HG03460 (cell line): ENCODE measurements at regions not wholly inside any gene's neighbourhood (a gene's known extent, or its start where the extent isn't known, plus 50 kb on each side); places are given as distances from the start of the nearest gene placed in this dataset.

Experiments used
- ATAC-seq: cut with Tn5 transposase; IDR thresholded peaks from one replicate; pipeline ENCODE4 v1.9.1; 2021; ENCODE audit not compliant: unreplicated experiment

DNA sequence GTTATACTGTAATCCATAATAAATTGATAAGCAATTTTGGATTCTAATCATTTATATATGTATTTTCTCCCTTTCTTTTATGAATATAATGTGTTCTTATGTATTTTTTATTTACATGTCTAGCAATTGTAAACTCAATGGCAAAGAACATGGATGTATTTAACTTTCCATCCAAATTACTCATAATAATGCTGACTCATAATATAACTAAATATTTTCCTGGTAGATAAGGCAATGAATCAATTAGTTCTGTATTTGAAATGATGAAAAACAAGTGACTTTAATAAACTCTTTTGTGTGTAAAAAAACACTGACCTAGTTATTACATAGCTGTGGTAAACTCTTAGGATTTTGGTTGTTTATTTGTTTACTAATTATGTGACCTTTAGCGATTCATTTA, 211.2 kb downstream of the DTHD1 start:
- ATAC-seq: no peak

DNA sequence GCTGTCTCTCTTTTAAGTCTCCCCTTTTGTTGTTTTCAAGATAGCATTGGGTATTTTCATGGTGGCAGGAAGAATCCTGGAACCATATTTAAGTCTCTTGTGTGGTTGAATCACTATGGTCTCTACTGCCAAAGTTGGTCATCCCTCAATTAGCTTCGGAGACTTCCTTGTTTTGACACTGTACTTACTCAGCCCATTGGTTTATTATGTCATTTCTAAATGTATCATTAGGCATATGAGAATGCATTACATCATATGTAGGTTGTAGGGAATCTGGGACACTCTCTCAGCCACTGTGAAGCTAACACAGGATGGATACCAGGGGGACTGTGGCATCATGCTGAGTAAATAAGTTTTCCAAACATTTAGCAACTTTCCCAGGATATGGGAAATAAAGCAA, 211.8 kb downstream of the DTHD1 start:
- ATAC-seq: no peak

DNA sequence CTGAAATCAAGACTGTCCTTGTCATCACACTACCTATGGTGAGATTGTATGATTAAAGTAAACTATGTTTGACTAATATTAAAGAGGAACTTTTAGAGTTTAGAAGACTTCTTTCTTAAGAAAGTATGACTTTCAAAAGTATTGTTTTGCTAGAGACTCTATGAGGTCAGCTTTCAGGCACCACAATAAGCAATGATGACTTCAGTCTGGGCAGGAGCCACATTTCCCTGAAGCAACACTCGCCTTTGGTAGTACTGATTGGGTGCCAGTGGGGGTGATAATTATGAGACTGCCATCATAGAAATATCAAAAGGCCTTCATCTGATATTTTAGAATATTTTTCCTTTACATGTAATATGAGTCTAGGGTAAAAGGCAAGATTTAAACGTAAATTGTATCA, 212.6 kb downstream of the DTHD1 start:
- no peak for ATAC-seq

DNA sequence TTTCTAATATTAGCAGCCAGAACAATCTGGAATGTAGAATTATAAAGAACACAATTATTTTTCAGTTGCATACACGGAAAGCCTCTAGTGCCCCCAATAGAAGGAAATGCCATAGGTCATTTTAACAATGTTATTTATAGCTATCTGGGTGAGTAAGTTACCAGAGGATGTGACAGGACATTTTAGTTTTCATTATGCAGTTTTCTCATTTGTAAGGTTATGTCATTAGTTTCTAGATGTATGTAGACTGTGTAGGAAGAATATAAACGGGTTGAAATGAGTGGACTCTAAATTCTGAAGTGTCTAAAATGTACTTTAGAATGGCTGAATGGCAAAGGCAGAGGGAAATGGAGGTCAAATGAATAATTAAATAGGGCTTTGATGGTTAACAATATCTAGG, 213.3 kb downstream of the DTHD1 start:
- no peak for ATAC-seq

DNA sequence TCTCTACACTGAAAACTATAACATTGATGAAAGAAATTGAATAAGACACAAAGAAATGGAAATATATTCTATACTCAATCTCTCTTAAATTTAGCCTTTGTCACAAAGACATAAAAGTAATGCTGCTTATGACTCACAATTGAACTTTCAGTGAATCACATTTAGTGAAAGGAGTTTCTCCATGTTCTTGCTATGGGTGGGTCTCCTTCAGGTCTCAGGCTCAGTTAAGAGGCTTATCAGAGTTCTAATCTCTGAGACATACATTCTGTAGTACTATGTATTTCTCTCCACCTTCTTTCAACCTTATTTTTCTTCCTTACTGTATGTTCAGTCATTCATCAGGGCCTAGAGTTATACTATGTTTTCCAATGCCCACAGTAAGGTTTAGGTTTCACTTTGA, 220.9 kb downstream of the DTHD1 start:
- no peak for ATAC-seq

DNA sequence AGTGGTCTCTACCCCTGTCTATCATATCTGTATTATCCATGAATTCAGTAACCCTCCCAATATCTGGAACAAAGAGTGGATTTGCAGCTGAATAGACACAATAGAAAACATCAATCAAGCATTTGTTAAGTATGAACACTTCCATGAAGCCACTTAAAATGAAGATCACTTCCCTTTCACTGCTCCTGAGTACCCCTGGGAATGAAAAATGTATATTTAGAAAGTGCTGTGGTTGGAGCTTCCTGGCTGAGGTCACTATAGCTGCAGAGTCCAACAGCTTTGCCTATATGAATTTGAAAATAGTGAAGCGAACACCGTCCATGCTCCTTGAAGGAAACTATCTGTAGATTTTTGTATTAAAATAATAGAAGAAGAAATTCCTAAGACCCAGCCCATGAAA, 227.0 kb downstream of the DTHD1 start:
- no peak for ATAC-seq

DNA sequence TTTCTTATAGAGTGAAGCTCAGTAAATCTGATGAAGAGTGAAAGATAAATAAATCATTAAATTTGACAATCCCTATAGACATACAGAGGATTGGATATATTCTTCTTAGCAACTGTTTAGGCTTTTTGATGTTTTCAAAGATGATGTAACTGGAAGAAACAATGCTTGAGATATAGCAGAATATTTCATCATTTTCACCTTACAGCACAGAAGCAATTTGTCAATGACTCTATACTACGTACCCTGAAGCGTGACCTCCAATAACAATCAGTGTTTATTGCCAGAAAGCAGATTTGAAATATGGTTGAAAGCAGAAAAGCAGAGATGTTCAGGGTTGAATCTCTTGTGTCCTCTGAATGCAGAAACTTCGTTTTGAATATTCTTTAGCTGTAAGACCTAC, 228.4 kb downstream of the DTHD1 start:
- ATAC-seq: no peak

DNA sequence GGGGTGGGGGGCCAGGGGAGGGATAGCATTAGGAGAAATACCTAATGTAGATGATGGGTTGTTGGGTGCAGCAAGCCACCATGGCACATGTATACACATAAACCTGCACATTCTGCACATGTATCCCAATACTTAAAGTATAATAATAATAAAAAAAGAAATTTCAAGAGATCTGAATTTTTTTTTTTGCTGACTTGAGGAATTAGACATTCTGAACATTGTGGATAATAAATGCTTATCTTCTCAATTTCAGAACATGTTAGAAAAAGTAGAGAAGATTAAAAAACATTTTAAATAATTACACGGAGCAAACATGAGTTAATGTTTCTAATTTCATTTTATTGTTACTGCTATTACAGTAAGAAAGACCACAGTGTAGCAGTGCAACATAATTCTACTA, 230.4 kb downstream of the DTHD1 start:
- no peak for ATAC-seq

DNA sequence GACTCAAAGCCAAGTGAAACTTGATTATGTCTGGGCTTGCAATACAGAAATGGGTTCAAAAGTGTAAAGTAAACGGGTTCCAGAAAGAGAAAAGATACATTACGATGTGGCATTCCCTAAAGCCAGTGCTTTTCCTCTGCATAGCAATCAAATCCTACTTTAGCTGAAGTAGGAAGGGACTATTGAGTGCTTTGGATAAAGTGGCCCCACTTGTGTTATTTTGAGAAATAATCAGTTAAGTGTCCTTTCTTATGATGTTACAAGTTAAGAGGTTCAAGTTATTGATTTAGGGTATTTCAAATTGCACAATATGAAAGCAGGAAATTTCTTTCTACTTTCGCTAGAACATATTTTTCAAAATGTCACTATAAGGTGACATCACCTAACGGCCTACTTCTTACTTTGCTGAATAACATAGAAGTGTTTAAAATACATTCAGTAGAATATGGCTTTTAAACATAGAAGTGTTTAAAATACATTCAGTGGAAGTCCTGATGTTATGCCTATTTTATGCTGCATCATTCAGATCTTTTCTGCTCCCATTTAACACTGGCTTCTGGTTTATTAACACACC, 235.2 kb downstream of the DTHD1 start:
- ATAC-seq: no peak

DNA sequence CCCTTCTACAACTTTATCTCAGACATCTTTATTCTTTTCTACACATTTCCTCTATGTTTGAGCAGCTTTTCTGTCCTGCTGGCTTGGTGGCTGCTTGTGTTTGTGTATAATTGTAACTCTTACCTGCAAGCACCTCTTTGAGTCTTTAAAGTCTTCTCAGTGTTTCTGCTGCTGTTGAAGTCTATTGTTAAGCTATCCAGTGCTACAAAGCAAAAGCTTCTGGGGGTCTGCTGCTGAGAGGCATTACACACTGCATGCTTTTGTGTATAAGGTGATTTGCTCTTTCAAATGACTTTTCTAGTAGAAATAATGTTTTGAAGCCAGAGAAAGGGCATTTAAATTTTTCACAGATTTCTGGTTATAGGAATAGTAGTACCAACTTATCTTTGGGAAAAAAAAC, 241.8 kb downstream of the DTHD1 start:
- ATAC-seq: no peak

DNA sequence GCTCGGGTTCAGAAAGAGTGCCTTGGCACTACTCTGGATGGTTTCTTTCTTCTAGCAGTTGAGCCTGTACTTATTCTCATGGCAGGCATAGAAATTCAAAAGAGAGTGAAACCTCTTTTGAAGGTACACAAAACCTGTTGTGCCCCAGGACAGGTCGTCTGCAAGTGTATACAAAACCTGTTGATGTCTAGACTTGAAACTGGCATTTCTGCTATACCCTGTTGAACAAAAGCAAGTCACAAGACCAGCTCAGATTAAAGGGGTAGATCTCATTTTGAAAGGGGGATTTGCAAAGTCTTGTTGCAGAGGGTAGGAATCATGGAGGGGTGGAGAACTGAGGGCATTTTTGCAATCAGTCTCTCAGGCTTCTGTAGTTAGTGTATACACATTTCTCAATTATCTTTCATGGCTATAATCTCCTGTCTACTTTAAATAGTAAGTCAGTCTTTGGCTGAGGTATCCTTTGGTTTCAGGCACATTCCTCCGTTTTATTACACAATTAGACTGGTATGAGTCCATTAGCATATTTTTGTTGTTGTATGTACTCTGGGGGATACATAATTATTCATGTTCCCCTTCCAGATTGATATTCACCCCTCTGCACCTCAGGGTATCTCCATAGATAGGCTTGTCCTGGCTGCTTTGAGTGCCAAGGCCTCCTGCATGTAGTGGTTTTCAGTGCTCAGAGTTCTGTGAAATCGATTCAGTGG, 251.4 kb downstream of the DTHD1 start:
- no peak for ATAC-seq

DNA sequence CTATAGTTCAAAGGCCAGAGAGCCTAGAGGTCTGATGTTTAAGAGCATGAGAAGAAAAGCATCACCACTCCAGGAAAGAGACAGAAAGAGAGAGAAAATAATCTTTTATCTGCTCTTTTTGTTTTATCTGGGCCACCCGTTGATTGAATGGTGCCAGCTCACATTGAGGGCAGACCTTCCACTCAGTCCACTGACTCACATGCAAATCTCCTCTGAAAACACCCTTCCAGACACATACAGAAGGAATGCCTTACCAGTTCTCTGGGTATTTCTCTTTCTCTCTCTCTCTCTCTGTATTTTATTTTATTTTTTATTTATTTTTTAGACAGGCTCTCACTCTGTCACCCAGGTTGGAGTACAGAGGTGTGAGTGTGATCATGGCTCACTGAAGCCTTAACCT, 252.5 kb downstream of the DTHD1 start:
- ATAC-seq: no peak

DNA sequence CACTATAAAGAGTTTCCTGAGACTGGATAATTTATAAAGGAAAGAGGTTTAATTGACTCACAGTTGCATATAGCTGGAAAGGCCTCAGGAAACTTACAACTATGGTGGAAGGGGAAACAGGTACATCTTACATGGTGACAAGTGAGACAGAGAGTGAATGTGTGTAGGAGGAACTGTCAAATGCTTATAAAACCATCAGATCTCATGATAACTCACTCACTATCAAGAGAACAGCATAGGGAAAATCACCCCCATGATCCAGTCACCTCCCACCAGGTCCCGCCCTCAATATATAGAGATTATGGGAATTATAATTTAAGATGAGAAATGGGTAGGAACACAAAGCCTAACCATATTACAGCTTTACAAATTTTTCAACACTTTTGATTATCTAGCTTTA, 266.0 kb downstream of the DTHD1 start:
- no peak for ATAC-seq

DNA sequence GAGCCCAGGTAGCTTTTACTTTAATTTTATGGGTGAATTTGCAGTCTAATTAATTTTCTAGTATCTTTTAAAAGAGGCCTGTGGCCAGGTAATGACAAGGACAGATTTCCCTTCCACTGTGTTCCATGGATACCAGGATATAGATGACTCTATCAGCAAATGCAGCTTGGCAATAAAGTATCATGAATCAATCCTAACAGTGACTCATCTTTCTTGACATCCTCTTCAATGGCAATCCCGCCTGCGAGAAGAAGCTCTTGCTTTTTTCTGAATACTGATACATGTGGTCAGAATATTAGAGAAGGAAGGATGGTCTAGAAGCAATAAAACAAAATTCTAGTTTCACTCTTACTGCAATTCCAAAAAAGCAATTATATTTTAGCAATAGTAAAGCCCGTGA, 267.8 kb downstream of the DTHD1 start:
- ATAC-seq: no peak

DNA sequence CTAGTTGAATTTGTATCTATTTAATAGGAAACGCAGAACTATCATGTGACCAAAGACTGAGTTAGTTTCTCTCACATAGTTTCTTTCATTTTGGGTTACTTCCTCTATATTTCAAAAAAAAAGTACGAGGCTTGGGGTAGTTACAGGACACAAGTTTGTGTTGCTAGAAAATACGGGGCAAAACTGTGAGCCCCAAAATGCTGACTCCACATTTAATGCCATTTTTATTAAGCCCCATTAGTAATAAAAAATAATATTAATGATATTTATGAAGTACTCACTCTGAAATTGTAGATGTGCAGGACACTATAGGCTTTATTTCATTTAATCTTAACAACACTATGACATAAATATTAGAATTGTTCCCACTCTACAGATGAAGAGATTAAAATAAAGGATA, 268.6 kb downstream of the DTHD1 start:
- no peak for ATAC-seq

DNA sequence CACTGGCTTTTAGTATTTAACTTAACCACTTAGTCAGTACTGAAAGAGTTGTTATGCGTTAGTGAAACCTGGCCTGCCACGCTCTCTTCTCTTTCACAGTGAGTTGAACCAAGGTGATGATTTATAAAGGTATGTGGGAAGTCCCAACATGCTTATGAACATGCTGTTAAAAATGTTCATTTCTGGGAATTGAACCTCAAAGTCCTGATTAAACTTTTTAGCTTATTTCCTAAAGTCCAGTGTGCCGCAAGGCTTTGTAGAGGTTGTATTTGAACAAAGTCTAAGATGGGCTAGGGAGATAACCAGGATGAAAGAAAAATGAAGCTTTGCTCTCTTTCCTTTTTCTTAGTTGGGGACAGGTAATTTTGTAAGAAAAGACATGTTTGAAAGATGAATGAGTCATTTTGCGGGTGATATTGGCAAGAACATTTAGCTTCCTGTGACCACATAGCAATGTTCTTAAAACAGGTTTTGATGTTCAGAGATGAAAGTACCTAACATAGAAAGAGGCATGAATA, 270.3 kb downstream of the DTHD1 start:
- peak; percentile 91 for ATAC-seq

DNA sequence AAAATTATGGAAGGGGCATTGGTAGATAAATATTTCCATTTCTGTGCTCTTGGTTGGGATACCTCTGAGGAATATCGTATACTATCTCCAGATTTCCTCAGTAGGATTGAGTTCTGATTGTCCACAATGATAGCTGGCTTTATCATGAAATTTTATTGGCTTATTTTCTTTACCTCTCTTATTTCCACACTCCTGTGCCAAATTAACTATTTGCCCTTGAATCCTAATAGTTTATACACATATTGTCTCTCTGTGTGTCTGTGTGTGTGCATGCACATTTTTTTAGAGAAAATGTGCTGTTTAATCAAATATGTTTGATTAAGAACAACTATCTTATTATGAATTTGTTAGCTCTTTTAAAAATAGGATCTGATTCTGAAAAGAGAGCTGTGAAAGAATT, 271.6 kb downstream of the DTHD1 start:
- ATAC-seq: no peak

DNA sequence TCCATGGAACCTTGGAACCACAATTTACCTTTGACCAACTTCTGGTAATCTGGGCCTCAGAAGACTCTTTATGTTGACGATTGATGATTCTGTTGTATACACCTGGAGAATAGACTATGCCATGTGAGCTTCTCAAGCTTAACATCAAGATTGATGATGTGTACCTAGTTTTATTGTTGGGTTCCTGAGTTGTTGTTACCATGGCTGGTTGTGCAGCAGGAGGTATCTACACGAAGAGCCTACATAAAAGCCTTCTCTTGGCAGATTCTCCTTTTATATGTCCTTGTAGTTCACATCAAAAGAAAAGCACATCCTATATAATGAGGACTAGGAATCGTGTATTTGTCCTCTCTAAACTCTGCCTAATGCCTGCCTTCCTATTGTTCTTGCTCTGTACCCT, 272.0 kb downstream of the DTHD1 start:
- no peak for ATAC-seq

DNA sequence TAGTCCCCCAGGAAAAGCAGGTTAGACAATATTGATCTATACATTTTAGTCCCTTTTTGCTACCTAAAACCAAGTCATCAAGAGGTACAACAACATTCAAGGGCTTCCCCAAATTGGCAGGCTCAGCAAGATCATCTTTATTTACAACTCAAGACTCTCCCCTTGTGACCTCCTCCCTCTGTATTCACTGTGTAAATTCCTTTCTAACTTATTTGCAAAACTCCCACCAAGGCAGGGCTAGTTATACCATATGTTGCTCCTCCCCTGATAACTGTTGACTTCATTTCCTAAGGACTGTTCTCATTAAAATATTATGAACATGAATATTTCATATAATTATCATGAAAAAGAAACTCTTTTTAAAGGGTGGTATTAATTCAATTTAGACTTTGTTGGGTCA, 275.6 kb downstream of the DTHD1 start:
- no peak for ATAC-seq

DNA sequence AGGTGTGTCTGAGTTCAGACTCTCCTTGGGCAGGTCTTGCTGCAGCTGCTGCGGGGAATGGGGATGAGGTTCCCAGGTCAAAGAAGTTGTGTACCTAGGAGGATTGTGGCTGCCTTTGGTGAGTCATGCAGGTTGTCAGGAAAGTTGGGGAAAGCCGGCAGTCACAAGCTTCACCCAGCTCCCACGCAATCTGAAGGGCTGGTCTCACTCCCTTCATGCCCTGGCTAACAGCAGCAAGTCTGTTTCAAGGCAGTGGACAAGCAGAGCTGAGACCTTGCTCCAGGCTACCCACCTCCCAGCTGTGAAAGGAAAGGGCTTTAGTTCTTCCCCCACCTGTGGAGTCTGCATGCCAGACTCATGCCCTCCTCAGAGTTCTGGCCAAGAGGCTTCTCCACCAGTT, 287.2 kb downstream of the DTHD1 start:
- no peak for ATAC-seq

DNA sequence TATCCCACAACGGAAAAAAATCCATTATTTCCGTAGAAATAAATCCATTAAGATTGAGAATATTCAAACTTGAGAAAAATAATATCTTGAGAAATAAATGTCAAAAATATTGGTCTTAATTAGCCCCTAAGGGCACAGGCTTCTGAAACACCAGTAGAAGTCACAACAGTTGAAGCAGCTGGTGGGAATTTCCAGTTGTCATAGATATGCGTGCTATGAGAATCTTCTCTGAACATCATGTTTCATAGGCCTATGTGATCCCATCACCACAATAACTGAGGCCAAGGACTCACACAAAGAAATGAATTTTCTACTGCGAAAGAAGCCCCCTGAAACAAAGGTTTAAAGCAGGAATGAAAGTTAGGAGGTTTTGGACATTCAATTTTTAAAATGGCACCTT, 292.0 kb downstream of the DTHD1 start:
- no peak for ATAC-seq

DNA sequence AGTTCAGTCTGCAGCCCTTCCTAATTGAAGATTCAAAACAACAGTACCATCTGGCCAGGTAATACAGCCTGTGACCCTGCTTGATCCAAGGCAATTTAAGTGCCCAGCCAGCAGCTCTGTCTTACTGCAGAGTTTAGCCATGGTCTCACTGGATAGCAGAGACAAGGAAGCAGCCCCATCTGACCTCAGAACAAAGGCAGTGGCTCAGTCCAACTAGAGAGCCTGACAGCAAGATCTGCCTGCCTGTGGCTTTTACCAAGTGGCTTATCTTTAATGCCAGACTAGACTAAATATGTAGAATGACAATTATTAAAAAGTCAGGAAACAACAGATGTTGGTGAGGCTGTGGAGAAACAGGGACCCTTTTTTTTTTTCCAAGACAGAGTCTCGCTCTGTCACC, 293.4 kb downstream of the DTHD1 start:
- ATAC-seq: no peak

DNA sequence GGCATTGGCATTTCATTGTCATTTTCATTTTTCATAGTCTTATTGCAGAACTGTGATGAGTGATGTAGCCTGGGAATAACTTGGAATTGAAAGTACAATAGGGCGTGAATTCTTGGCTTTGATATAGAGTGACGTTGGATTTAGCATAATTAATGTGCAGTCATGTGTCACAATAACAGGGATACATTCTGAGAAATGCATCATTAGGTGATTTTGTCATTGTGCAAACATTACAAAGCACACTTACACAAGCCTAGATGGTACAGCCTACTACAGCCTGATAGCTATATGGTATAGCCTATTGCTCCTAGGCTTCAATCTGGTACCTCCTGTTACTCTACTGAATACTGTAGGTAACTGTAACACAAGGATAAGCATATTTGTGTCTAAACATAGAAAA, 300.8 kb downstream of the DTHD1 start:
- no peak for ATAC-seq
